Activated CD4-positive, alpha-beta T cell treated with anti-CD3 and anti-CD28 coated beads, Interleukin-10, Interleukin-2, amounts not matched to agents 100 ng/mL and 50 ng/mL, durations not matched to agents 16 hours and 8 hours (primary cell): ENCODE measurements at regions not wholly inside any gene's neighbourhood (a gene's known extent, or its start where the extent isn't known, plus 50 kb on each side); places are given as distances from the start of the nearest gene placed in this dataset.

Source experiments
- DNase-seq: peaks from one replicate; pipeline ENCODE4 v3.0.0-alpha.2; 2020

DNA sequence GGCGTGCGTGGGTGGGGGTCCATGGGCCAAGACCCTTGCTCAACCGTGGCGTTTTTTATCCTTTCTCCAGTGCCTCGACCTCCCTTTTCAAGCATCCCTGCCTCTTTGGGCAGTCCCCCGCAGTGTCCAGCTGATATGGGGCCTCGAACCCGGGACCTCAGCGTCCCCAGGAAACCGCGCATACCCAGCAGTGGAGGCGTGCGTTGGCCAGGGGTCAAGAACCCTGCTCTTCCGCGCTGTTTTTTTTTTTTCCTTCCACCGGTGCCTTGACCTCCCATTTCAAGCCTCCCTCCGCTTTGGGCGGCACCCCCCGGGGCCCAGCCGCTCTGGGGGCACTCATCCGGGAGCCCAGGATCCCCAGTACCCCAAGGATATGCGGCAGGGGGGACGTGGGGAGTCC lies 325.8 kb downstream of the ALG10 start:
- DNase-seq: no peak

DNA sequence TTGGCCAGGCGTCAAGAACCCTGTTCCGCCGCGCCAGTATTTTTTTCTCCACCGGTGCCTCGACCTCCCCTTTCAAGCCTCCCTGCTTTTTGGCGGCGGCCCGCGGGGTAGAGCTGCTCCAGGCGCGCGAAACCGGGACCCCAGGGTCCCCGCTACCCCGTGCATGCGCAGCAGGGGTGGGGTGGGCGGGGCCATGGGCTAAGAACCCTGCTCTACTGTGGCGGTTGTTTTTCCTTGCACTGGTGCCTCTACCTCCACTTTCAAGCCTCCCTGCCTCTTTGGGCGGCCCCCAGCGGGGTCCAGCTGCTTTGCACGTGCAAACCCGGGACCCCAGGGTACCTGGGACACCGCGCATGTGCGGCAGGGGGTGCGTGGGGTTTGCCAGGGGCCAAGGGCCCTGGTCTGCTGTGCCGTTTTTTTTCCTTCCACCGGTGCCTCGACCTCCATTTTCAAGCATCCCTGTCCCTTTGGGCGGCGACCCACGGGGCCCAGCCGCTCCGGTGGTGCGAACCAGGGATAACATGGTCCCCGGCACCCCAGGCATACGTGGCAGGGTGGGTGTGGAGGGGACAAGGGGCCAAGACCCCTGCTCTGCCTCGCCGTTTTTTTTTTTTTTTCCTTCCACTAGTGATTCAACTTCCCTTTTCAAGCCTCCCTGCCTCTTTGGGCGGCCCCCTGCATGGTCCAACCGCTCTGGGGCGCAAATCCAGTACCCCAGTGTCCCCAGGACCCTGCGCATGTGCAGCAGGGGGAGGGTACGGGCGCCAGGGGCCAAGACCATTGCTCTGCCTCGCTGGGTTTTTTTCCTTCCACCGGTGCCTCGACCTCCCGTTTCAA lies 326.8 kb downstream of the ALG10 start:
- DNase-seq: no peak

DNA sequence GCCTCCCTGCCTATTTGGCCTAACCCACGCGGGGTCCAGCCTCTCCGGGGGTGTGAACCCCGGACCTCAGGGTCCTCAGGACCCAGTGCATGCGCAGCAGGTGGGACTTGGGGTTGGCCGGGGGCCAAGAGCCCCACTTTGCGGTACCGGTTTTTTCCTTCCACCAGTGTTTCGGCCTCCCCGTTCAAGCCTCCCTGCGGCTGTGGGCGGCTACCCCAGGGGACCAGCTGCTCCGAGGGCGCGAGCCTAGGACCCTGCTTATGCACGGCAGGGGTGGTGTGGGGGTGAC lies 327.3 kb downstream of the ALG10 start:
- DNase-seq: no peak

DNA sequence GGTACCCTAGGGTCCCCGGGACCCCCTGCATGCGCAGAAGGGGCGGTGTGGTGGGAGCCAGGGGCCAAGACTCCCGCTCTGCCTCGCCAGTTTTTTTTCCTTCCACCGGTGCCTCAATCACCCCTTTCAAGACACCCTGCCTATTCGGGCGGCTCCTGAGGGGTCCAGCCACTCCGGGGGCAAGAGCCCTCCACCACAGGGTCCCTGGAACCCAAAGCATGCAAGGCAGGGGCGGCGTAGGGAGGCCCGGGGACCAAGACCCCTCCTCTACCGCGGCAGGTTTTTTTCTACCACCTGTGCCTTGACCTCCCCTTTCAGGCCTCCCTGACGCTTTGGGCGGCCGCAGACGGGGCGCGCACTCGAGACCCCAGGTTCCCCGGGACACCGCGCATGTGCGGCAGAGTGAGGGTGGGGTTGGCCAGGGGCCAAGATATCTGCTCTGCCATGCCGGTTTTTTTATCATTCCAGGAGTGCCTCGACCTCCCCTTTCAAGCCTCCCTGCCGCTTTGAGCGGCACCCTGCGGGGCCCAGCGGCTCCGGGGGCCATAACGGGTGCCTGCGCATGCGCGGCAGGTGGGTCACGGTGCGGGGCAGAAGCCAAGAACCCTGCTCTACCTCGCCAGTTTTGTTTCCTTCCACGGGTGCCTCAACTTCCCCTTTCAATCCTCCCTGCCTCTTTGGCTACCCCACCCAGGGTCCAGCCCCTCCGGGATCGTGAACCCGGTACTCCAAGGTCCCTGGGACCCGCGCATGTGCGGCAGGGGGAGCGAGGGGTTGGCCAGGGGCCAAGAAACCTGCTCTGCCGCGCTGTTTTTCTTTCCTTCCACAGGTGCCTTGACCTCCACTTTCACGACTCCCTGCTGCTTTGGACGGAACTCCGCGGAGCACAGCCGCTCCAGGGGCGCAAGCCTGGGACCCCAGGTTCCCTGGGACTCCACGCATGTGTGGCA lies 328.1 kb downstream of the ALG10 start:
- no peak for DNase-seq

DNA sequence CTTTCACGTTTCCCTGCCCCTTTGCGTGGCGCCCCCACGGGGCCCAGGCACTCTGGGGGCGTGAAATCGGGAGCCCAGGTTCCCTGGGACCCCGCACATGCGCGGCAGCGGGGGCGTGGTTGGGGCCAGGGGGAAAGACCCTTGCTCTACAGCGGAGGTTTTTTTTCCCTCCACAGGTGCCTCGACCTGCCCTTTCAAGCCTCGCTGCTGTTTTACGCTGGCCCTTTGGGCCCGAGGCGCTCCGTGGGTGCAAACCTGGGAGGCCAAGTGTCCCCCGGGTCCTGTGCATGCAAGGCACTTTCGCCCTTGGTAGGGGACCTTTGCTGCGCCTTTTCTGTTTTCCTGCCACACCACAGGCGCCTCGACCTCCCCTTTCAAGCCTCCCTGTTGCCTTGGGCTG lies 329.8 kb downstream of the ALG10 start:
- no peak for DNase-seq

DNA sequence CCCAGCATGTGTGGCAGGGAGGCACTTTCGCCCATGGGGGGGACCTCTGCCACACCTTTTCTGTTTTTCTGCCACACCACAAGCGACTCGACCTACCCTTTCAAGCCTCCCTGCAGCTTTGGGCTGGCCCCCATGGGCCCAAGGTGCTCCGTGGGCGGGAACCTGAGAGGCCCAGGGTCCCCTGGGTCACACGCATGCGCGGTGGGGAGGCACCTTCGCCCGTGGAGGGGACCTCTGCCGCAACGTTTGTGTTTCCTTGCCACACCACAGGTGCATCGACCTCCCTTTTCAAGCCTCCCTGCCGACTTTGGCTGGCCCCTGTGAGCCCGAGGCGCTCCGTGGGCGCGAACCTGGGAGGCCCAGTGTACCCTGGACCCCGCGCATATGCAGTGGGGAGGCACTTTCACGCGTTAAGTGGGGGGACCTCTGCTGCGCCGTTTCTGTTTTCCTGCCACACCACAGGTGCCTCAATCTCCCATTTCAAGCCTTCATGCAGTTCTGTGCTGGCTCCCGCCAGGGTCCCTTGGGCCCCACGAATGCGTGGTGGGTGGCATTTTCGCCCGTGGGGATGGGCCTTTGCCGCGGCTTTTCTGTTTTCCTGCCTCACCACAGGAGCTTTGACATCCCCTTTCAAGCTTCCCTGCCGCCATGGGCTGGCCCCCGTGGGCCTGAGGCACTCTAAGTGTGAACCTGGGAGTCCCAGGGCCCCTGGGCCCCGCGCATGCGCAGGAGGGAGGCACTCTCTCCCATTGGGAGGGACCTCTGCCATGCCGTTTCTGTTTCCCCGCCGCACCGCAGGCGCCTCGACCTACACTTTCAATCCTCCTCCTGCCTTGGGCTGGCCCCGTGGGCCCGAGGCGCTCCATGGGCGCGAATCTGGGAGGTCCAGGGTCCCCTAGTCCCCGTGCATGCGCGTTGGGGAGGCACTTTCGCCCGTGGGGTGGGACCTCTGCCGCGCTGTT lies 332.2 kb downstream of the ALG10 start:
- no peak for DNase-seq

DNA sequence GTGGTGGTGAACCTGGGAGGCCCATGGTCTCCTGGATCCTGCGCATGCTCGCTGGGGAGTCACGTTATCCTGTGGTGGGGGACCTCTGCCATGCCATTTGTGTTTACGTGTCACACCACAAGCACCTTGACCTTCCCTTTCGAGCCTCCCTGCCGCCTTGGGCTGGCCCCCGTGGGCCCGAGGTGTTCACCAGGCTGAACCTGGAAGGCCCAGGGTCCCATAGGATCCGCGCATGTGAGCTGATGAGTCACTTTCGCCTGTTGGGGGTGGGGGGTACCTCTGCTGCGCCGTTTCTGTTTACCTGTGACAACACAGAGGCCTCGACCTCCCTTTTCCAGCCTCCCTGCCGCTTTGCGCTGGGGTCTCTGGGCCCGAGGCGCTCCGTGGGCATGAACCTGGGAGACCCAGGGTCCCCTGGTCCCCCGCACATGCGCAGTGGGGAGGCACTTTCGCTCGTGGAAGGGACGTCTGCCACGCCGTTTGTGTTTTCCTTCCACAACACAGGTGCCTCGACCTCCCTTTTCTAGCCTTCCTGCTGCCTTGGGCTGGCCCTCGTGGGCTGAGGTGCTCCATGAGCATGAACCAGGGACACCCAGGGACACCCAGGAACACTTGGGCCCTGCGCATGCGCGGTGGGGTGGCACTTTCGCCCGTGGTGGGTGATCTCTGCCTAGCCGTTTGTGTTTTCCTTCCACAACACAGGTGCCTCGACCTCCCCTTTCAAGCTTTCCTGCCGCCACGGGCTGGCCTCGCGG lies 334.1 kb downstream of the ALG10 start:
- DNase-seq: no peak

DNA sequence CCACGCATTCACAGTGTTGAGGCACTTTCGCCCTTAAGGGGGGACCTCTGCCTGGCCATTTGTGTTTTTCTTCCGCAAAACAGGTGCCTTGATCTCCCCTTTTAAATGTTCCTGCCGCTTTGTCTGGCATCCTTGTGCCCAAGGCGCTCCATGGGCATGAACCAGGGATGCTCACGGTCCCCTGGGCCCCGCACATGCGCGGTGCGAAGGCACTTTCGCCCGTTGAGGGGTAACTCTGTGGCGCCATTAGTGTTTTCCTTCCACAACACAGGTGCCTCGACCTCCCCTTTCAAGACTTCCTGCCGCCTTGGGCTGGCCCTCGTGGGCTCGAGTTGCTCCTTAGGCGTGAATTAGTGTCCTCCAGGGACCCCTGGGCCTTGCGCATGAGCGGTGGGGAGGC lies 335.5 kb downstream of the ALG10 start:
- no peak for DNase-seq

DNA sequence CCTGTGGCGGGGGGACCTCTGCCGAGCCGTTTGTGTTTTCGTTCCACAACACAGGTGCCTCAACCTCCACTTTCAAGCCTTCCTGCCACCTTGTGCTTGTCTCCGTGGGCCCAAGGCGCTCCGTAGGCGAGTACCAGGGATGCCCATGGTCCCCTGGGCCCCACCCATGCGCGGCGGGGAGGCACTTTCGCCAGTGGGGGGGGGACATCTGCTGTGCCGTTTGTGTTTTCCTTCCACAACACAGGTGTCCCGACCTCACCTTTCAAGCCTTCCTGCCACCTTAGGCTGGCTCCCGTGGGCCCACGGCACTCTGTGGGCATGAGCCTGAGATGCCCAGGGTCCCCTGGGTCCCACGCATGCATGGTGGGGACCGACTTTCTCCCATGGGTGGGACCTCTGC lies 335.9 kb downstream of the ALG10 start:
- no peak for DNase-seq

DNA sequence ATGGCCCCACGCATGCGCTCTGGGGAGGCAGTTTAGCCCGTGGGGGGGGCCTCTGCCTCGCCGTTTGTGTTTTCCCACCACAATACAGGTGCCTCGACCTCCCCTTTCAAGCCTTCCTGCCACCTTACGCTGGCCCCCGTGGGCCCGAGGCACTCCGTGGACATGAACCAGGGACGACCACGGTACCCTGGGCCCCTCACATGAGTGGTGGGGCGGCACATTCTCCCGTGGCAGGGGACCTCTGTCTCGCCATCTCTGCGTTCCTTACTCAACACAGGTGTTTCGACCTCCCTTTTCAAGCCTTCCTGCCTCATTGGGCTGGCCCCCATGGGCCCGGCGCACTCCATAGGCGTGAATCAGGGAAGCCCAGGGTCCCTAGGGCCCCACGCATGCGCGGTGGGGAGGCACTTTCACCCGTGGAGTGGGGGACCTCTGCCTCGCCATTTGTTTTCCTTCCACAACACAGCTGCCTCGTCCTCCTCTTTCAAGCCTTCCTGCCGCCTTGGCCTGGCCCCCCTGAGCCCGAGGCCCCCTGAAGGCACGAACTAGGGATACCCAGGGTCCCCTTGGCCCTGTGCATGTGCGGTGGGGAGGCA lies 339.5 kb downstream of the ALG10 start:
- DNase-seq: no peak

DNA sequence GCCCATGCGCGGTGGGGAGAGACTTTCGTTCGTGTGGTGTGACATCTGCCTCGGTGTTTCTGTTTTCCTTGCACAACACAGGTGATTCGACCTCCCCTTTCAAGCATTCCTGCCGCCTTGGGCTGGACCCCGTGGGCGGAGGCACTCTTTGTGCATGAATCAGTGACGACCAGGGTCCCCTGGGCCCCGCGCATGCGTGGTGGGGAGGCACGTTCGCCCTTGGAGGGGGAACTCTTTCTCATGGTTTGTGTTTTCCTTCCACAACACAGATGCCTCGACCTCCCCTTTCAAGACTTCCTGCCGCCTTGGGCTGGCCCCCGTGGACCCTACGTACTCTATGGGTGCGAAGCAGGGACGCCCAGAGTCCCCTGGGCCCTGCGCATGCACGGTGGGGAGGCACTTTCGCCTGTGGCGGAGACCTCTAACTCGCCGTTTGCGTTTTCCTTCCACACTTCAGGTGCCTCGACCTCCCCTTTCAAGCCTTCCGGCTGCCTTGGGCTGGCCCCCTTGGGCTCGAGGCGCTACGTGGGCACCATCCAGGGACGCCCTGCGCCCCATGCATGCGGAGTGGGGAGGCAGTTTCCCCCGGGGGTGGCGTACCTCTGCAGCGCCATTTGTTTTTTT lies 340.9 kb downstream of the ALG10 start:
- no peak for DNase-seq

DNA sequence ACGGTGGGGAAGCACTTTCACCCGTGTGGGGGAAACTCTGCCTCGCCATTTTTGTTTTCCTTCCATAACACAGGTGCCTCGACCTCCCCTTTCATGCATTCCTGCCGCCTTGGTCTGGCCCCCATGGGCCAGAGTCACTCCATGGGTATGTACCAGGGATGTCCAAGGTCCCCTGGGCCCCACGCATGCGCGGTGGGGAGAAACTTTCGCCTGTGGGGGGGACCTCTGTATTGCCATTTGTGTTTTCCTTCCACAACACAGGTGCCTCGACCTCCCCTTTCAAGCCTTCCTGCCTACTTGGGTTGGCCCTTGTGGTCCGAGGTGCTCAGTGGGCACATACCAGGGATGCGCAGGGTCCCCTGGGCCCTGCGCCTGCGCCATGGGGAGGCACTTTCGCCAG lies 345.8 kb downstream of the ALG10 start:
- no peak for DNase-seq

DNA sequence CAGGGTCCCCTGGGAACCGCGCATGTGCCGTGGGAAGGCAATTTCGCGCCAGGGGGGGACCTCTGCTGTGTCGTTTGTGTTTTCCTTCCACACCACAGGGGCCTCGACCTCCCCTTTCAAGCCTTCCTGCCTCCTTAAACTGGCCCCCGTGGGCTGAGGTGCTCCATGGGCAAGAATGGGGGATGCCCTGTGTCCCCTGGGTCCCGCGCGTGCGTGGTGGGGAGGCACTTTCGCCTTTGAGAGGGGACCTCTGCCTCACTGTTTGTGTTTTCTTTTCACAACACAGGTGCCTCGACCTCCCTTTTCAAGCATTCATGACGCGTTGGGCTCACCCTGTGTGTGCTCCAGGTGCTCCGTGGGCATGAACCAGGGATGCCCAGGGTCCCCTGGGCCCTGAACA lies 348.8 kb downstream of the ALG10 start:
- DNase-seq: no peak

DNA sequence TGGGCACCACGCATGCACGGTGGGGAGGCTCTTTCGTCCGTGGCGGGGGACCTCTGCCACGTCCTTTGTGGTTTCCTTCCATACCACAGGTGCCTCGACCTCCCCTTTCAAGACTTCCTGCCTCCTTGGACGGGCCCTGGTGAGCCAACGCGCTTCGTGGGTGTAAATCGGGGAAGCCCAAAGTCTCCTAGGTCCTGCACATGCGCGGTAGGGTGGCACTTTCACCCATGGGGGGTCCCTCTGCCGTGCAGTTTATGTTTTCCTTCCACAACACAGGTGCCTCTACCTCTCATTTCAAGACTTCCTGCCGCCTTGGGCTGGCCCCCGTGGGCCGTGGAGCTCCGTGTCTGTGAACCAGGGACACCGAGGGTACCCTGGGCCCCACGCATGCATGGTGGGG lies 349.7 kb downstream of the ALG10 start:
- no peak for DNase-seq

DNA sequence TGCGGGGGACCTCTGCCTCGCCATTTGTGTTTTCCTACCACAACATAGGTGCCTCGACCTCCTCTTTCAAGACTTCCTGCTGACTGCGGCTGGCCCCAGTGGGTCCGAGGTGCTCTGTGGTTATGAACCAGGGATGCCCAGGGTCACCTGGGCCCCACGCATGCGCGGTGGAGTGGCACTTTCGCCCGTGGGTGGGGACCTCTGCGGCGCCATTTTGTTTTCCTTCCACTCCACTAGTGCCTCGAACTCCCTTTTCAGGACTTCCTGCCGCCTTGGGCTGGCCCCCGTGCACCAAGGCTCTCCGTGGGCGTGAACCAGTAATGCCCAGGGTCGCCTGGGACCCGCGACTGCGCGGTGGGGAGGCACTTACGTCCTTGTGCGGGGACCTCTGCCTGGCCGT lies 351.6 kb downstream of the ALG10 start:
- no peak for DNase-seq

DNA sequence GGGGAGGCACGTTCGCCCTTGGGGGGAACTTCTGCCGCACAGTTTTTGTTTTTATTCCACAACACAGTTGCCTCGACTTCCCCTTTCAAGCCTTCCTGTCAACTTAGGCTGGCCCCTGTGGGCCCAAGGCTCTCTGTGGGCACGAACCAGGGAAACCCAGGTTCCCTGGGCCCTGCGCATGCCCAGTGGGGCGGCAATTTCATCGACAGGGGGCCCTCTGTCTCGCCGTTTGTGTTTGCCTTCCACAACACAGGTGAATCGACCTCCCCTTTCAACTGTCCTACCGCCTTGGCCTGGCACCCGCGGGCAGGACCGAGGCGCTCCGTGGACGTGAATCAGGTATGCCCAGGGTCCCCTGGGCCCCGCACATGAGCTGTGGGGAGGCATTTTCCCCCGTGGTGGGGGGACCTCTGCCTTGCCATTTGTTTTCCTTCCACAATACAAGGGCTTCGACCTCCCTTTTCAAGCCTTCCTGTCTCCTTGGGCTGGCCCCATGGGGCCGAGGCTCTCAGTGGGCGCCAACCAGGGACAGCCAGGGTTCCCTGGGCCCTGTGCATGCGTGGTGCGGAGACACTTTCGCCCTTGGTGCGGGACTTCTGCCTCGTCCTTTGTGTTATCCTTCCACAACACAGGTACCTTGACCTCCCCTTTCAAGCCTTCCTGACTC lies 354.0 kb downstream of the ALG10 start:
- no peak for DNase-seq

DNA sequence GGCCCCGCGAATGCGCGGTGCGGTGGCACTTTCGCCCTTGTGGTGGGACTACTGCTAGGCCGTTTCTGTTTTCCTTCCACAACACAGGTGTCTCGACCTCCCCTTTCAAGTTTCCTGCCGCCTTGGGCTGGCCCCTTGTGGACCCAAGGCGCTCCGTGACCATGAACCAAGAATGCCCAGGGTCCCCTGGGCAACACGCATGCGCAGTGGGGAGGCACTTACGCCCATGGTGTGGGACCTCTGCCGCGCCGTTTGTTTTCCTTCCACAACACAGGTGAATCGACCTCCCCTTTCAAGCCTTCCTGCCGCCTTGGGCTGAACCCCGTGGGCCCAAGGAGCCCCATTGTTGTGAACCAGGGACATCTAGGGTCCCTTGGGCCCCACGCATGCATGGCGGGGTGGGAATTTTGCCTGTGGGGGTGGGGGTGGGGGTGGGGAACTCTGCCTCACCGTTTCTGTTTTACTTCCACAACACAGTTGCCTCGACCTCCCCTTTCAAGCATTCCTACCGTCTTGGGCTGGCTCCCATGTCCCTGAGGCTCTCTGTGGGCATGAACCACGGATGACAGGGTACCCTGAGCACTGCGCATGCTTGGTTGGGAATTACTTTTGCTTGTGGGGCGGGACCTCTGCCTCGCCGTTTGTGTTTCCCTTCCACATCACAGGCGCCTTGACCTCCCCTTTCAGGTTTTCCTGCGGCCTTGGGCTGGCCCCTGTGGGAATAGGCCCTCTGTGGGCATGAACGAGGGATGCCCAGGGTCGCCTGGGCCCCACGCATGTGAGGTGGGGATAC lies 355.1 kb downstream of the ALG10 start:
- DNase-seq: no peak

DNA sequence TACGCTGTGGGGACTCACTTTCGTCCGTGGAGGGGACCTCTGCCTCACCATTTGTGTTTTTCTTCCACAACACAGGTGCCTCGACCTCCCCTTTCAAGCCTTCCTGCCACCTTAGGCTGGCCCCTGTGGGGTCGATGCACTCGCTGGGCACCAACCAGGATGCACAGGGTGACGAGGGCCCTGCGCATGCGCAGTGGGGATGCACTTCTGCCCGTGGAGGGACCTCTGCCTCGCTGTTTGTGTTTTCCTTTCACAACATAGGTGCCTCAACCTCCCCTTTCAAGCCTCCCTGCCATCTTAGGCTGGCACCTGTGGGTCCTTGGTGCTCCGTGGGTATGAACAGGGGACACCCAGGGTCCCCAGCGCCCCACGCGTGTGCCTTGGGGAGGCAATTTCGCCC lies 356.8 kb downstream of the ALG10 start:
- no peak for DNase-seq

DNA sequence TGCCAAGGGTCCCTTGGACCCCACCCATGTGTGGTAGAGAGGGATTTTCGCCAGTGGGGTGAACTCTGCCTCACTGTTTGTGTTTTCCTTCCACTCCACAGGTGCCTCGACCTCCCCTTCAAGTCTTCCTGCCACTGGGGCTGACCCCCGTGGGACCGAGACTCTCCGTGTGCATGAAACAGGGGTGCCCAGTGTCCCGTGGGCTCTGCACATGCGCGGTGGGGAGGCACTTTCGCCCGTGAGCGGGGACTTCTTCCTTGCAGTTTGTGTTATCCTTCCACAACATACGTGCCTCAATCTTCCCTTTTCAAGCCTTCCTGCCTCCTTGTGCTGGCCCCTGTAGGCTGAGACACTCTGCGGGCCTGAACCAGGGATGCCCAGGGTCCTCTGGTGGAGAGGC lies 362.4 kb downstream of the ALG10 start:
- no peak for DNase-seq

DNA sequence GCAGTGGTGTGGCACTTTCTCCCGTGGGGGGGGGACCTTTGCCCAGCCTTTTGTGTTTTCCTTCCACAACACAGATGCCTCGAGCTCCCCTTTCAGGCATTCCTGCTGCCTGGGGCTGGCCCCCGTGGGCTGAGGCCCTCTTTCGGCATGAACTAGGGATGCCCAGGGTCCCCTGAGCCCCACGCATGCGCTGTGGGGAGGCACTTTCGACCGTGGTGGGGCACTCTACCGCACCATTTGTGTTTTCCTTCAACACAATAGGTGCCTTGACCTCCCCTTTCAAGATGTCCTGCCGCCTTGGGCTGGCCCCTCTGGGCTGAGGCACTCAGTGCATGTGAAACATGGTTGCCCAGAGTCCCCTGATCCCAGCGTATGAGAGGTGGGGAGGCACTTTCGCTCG lies 363.7 kb downstream of the ALG10 start:
- no peak for DNase-seq
